Endothelial cell (in vitro differentiated cells): ENCODE measurements at regions not wholly inside any gene's neighbourhood (a gene's known extent, or its start where the extent isn't known, plus 50 kb on each side); places are given as distances from the start of the nearest gene placed in this dataset.

Experiments
- DNase-seq: peaks from one replicate; pipeline ENCODE4 v3.0.0; 2021; ENCODE audit warnings: low spot score
- H3K27ac Mint-ChIP-seq: one replicate; pipeline ENCODE4 v1.8.0; 2021; ENCODE audit warnings: mixed read lengths, inconsistent platforms; ENCODE audit not compliant: unreplicated experiment
- H3K27me3 Mint-ChIP-seq: one replicate; pipeline ENCODE4 v1.8.0; 2021; ENCODE audit warnings: mild to moderate bottlenecking, moderate library complexity, mixed read lengths, inconsistent platforms; ENCODE audit not compliant: unreplicated experiment
- H3K36me3 Mint-ChIP-seq: one replicate; pipeline ENCODE4 v1.8.0; 2021; ENCODE audit warnings: mild to moderate bottlenecking, low read depth, mixed read lengths, inconsistent platforms; ENCODE audit not compliant: unreplicated experiment
- H3K4me1 Mint-ChIP-seq: one replicate; pipeline ENCODE4 v1.8.0; 2021; ENCODE audit warnings: mild to moderate bottlenecking, mixed read lengths, inconsistent platforms; ENCODE audit not compliant: unreplicated experiment
- H3K4me3 Mint-ChIP-seq: one replicate; pipeline ENCODE4 v1.8.0; 2021; ENCODE audit warnings: mild to moderate bottlenecking, mixed read lengths, inconsistent platforms; ENCODE audit not compliant: unreplicated experiment
- H3K9me3 Mint-ChIP-seq: one replicate; pipeline ENCODE4 v1.8.0; 2021; ENCODE audit warnings: mixed read lengths, inconsistent platforms; ENCODE audit not compliant: unreplicated experiment
- CTCF ChIP-seq: fragments of 200-600 bp; sonication (generic); IDR thresholded peaks from one replicate; pipeline ENCODE4 v1.5.0; 2021; ENCODE audit warnings: antibody characterized with exemption; ENCODE audit not compliant: unreplicated experiment

GRCh38 chr20:23232679-23233308 lies 117.8 kb upstream of the NXT1 start:
- H3K36me3 Mint-ChIP-seq, result no peaks in the 10 kb centered on the region

GRCh38 chr20:23232219-23232581 lies 118.4 kb upstream of the NXT1 start:
- Mint-ChIP-seq H3K9me3 (no peaks in the 10 kb centered on the region), H3K4me3 (no peak overlapping the region), H3K4me1 (peaks cover 12% of the 10 kb centered on the region), H3K27me3 (peaks cover 4% of the 10 kb centered on the region), H3K27ac (no peak overlapping the region), H3K36me3 (no peaks in the 10 kb centered on the region)
- no peak for DNase-seq
- TF ChIP-seq CTCF, result no peak

More at GRCh38 chr20:23232679-23233308, 117.8 kb upstream of the NXT1 start:
- Mint-ChIP-seq H3K4me3 (no peak overlapping the region), H3K27ac (no peak overlapping the region), H3K9me3 (no peaks in the 10 kb centered on the region), H3K27me3 (peaks cover 4% of the 10 kb centered on the region), H3K4me1 (peaks cover 12% of the 10 kb centered on the region)
- no peak for DNase-seq
- no peak for TF ChIP-seq CTCF

GRCh38 chr20:23231561-23232218 lies 118.9 kb upstream of the NXT1 start:
- Mint-ChIP-seq H3K4me1 (peaks cover 12% of the 10 kb centered on the region), H3K4me3 (no peak overlapping the region), H3K27me3 (peaks cover 4% of the 10 kb centered on the region), H3K36me3 (no peaks in the 10 kb centered on the region), H3K27ac (no peak overlapping the region), H3K9me3 (no peaks in the 10 kb centered on the region)
- no peak for TF ChIP-seq CTCF
- DNase-seq, result no peak

- H3K4me1 Mint-ChIP-seq, result peaks cover 12% of the 10 kb centered on the region
- no peak overlapping the region for H3K27ac Mint-ChIP-seq
- no peak for DNase-seq
- H3K36me3 Mint-ChIP-seq, result no peaks in the 10 kb centered on the region
- peaks cover 4% of the 10 kb centered on the region for H3K27me3 Mint-ChIP-seq
- no peak overlapping the region for H3K4me3 Mint-ChIP-seq
- no peaks in the 10 kb centered on the region for H3K9me3 Mint-ChIP-seq
- TF ChIP-seq CTCF, result no peak
Measured at GRCh38 chr20:23230766-23231385, 119.7 kb upstream of the NXT1 start.

- H3K9me3 Mint-ChIP-seq, result no peaks in the 10 kb centered on the region
- no peak overlapping the region for H3K27ac Mint-ChIP-seq
- H3K27me3 Mint-ChIP-seq, result peaks cover 4% of the 10 kb centered on the region
- DNase-seq, result no peak
- no peak for TF ChIP-seq CTCF
- H3K36me3 Mint-ChIP-seq, result no peaks in the 10 kb centered on the region
- H3K4me3 Mint-ChIP-seq, result no peak overlapping the region
- H3K4me1 Mint-ChIP-seq, result peaks cover 12% of the 10 kb centered on the region
Measured at GRCh38 chr20:23229989-23230388, 120.6 kb upstream of the NXT1 start.
